Activated T-cell treated with anti-CD3 and anti-CD28 coated beads, Interleukin-2, amount 50 U/mL, for 24 hours (primary cell): ENCODE measurements at regions not wholly inside any gene's neighbourhood (a gene's known extent, or its start where the extent isn't known, plus 50 kb on each side); places are given as distances from the start of the nearest gene placed in this dataset.

Experiments
- DNase-seq: peaks from one replicate; pipeline ENCODE4 v3.0.0-alpha.2; 2020
- H3K27ac Mint-ChIP-seq: 2 replicates; pipeline ENCODE4 v1.8.0; 2020; ENCODE audit warnings: mild to moderate bottlenecking, mixed read lengths
- H3K27me3 Mint-ChIP-seq: 2 replicates; pipeline ENCODE4 v1.8.0; 2020; ENCODE audit warnings: mixed read lengths
- H3K36me3 Mint-ChIP-seq: 2 replicates; pipeline ENCODE4 v1.8.0; 2020; ENCODE audit warnings: low read depth, mixed read lengths
- H3K4me1 Mint-ChIP-seq: 2 replicates; pipeline ENCODE4 v1.8.0; 2020; ENCODE audit warnings: low read depth, mixed read lengths
- H3K4me3 Mint-ChIP-seq: 2 replicates; pipeline ENCODE4 v1.8.0; 2020; ENCODE audit warnings: mild to moderate bottlenecking, moderate library complexity, mixed read lengths
- H3K9me3 Mint-ChIP-seq: 2 replicates; pipeline ENCODE4 v1.8.0; 2020; ENCODE audit warnings: mixed read lengths

GRCh38 chr18:71902482-71902881 lies 641.7 kb downstream of the CBLN2 start:
- no peak for DNase-seq
- H3K9me3 Mint-ChIP-seq = no peaks in the 10 kb centered on the region
- H3K36me3 Mint-ChIP-seq = no peaks in the 10 kb centered on the region
- H3K4me3 Mint-ChIP-seq = no peak overlapping the region
- no peak overlapping the region for H3K27ac Mint-ChIP-seq
- no peaks in the 10 kb centered on the region for H3K27me3 Mint-ChIP-seq
- H3K4me1 Mint-ChIP-seq = no peaks in the 10 kb centered on the region

- DNase-seq = no peak
- peaks cover 6% of the 10 kb centered on the region for H3K9me3 Mint-ChIP-seq
- H3K36me3 Mint-ChIP-seq = no peaks in the 10 kb centered on the region
- no peak overlapping the region for H3K27ac Mint-ChIP-seq
- H3K4me1 Mint-ChIP-seq = no peaks in the 10 kb centered on the region
- H3K4me3 Mint-ChIP-seq = no peak overlapping the region
- H3K27me3 Mint-ChIP-seq = no peaks in the 10 kb centered on the region
Observed at GRCh38 chr18:71899707-71900472, 644.3 kb downstream of the CBLN2 start.

GRCh38 chr18:71899183-71899582 lies 645.0 kb downstream of the CBLN2 start:
- H3K9me3 Mint-ChIP-seq = peaks cover 6% of the 10 kb centered on the region
- H3K27ac Mint-ChIP-seq = no peak overlapping the region
- H3K27me3 Mint-ChIP-seq = no peaks in the 10 kb centered on the region
- H3K4me3 Mint-ChIP-seq = no peak overlapping the region
- DNase-seq = no peak
- H3K36me3 Mint-ChIP-seq = no peaks in the 10 kb centered on the region
- no peaks in the 10 kb centered on the region for H3K4me1 Mint-ChIP-seq

DNA sequence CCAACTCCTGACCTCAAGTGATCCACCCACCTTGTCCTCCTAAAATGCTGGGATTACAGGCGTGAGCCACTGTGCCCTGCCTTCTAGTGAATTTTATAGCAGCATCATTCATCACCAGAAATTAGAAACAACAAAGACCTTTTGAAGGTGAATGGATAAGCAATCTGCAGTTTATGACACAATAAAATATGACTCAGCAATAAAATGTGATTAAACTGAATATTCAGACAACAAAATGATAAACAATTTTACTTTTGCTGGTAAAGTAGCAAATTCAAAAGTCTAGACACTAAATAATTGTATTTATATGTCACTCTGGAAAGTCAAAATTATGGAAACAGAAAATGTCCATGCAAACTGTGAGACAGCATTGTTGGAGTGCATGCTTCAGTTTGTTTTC lies 656.6 kb downstream of the CBLN2 start:
- no peaks in the 10 kb centered on the region for H3K27me3 Mint-ChIP-seq
- no peak for DNase-seq
- no peak overlapping the region for H3K27ac Mint-ChIP-seq
- no peaks in the 10 kb centered on the region for H3K36me3 Mint-ChIP-seq
- H3K4me1 Mint-ChIP-seq = no peaks in the 10 kb centered on the region
- no peaks in the 10 kb centered on the region for H3K9me3 Mint-ChIP-seq
- H3K4me3 Mint-ChIP-seq = no peak overlapping the region

DNA sequence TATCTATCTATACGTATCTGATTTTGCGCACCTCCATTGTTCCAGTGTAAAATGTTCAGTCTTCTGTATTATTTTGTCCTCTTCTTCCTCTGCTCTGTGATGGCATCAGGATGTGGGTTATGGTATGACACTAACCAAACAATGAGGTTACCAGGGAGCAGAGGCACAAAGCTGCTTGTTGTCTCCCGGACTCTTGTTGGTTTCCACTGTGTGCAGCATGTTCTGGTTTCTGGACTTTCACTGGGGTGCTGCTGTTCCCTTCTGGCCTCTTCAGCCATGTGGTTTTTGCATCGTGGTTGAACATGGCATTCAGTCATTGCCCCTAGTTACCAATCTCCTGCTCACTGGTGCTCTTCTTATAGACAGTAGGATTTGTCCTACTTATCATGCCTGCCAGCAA lies 665.9 kb downstream of the CBLN2 start:
- Mint-ChIP-seq H3K4me1 (no peaks in the 10 kb centered on the region), H3K36me3 (no peaks in the 10 kb centered on the region), H3K9me3 (no peaks in the 10 kb centered on the region), H3K27ac (no peak overlapping the region), H3K4me3 (no peak overlapping the region), H3K27me3 (no peaks in the 10 kb centered on the region)
- DNase-seq = no peak

DNA sequence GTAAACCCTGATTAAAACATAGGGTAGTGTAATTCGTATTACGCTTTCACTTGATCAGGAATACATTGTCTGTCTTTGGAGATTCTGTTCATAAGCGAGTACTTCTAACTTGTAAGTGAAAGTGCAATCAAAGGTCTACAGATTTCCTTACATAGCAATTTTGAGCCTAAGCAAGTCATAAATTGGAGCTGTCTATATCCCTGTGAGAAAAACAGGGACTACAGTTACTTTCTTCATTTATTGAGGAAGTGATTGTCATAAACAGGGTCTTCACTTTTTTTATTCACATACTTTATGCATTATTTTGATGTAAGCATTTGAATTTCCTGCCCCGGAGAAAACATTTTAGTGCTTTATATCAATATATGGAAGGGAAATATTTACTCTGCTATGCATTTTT lies 670.4 kb downstream of the CBLN2 start:
- no peaks in the 10 kb centered on the region for H3K9me3 Mint-ChIP-seq
- H3K27me3 Mint-ChIP-seq = no peaks in the 10 kb centered on the region
- DNase-seq = no peak
- H3K4me3 Mint-ChIP-seq = no peak overlapping the region
- H3K36me3 Mint-ChIP-seq = no peaks in the 10 kb centered on the region
- H3K4me1 Mint-ChIP-seq = no peaks in the 10 kb centered on the region
- no peak overlapping the region for H3K27ac Mint-ChIP-seq

- Mint-ChIP-seq H3K27me3 (no peaks in the 10 kb centered on the region), H3K36me3 (no peaks in the 10 kb centered on the region), H3K4me3 (no peak overlapping the region), H3K27ac (no peak overlapping the region), H3K9me3 (peaks cover 2% of the 10 kb centered on the region), H3K4me1 (no peaks in the 10 kb centered on the region)
- DNase-seq = no peak
Observed at GRCh38 chr18:71865888-71866287, 678.3 kb downstream of the CBLN2 start.

GRCh38 chr18:71850602-71851001 lies 693.5 kb downstream of the CBLN2 start:
- DNase-seq = no peak
- H3K4me3 Mint-ChIP-seq = no peak overlapping the region
- no peaks in the 10 kb centered on the region for H3K27me3 Mint-ChIP-seq
- no peaks in the 10 kb centered on the region for H3K4me1 Mint-ChIP-seq
- H3K27ac Mint-ChIP-seq = no peak overlapping the region
- H3K9me3 Mint-ChIP-seq = peaks cover 22% of the 10 kb centered on the region
- H3K36me3 Mint-ChIP-seq = no peaks in the 10 kb centered on the region

GRCh38 chr18:71849407-71849806 lies 694.7 kb downstream of the CBLN2 start:
- no peaks in the 10 kb centered on the region for H3K27me3 Mint-ChIP-seq
- H3K9me3 Mint-ChIP-seq = peaks cover 20% of the 10 kb centered on the region
- DNase-seq = no peak
- H3K4me1 Mint-ChIP-seq = no peaks in the 10 kb centered on the region
- no peak overlapping the region for H3K4me3 Mint-ChIP-seq
- H3K27ac Mint-ChIP-seq = no peak overlapping the region
- no peaks in the 10 kb centered on the region for H3K36me3 Mint-ChIP-seq

DNA sequence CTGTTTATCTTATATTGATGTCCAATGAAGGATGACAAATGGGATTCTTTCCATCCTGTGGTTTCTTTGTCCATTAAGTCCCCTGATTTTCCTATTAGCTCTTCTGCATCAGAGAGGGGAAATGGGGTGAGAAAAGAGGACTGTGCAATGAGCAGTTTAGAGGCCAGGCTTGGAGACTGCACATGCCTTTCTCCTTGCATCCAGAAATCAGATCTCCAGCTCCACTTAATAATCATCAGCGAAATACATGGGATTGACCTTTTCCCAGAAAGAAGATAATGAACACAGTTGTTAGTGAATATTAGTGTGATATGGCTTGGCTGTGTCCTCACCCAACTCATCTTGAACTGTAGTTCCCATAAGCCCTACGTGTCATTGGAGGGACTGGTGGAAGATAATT lies 697.4 kb downstream of the CBLN2 start:
- no peak overlapping the region for H3K4me3 Mint-ChIP-seq
- H3K4me1 Mint-ChIP-seq = no peaks in the 10 kb centered on the region
- no peak overlapping the region for H3K27ac Mint-ChIP-seq
- no peak for DNase-seq
- no peaks in the 10 kb centered on the region for H3K27me3 Mint-ChIP-seq
- H3K9me3 Mint-ChIP-seq = peaks cover 18% of the 10 kb centered on the region
- H3K36me3 Mint-ChIP-seq = no peaks in the 10 kb centered on the region

GRCh38 chr18:71844814-71845213 lies 699.3 kb downstream of the CBLN2 start:
- no peak for DNase-seq
- Mint-ChIP-seq H3K9me3 (peaks cover 16% of the 10 kb centered on the region), H3K36me3 (no peaks in the 10 kb centered on the region), H3K4me3 (no peak overlapping the region), H3K27ac (no peak overlapping the region), H3K4me1 (no peaks in the 10 kb centered on the region), H3K27me3 (no peaks in the 10 kb centered on the region)

GRCh38 chr18:71842666-71843065 lies 701.5 kb downstream of the CBLN2 start:
- H3K36me3 Mint-ChIP-seq = no peaks in the 10 kb centered on the region
- H3K27ac Mint-ChIP-seq = no peak overlapping the region
- H3K4me3 Mint-ChIP-seq = no peak overlapping the region
- no peaks in the 10 kb centered on the region for H3K27me3 Mint-ChIP-seq
- no peak for DNase-seq
- H3K4me1 Mint-ChIP-seq = no peaks in the 10 kb centered on the region
- H3K9me3 Mint-ChIP-seq = peaks cover 5% of the 10 kb centered on the region

- no peaks in the 10 kb centered on the region for H3K27me3 Mint-ChIP-seq
- H3K4me3 Mint-ChIP-seq = no peak overlapping the region
- DNase-seq = no peak
- H3K9me3 Mint-ChIP-seq = peaks cover 2% of the 10 kb centered on the region
- no peak overlapping the region for H3K27ac Mint-ChIP-seq
- H3K4me1 Mint-ChIP-seq = no peaks in the 10 kb centered on the region
- H3K36me3 Mint-ChIP-seq = no peaks in the 10 kb centered on the region
Observed at GRCh38 chr18:71837547-71837946, 706.6 kb downstream of the CBLN2 start.

DNA sequence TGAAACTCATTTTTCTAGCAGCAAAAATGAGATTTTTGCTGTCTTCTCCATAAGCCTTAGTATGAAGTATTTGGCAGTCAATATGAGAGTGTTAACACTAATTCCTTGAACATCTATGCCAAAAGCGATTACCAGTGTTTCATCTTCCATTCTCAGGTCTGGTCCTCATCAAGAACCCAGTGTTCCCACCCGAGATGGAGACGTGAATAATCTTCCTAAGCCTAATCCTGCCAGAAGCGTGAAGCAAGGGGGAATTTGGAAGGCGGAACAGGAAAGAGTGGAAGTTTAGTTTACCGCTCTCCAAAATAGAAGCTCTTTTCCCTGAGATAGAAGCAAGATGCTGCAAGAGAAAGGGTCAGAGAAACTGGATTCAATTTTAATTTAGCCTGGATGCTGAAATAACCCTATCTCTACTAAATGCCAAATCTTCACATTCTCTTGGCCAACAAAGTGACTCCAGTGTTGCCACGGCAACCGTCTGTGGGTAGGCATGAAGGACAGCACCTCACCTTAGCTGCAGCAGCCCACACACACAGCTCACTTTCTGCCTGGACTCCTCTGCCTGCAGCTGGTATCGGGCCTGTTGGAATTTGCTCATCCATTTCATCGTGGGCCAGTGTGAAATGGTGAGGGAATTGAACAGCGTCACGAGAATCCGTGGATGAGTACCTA lies 711.1 kb downstream of the CBLN2 start:
- Mint-ChIP-seq H3K36me3 (no peaks in the 10 kb centered on the region), H3K4me3 (no peak overlapping the region)

GRCh38 chr18:71831039-71831438 lies 713.1 kb downstream of the CBLN2 start:
- DNase-seq = no peak
- Mint-ChIP-seq H3K4me1 (no peaks in the 10 kb centered on the region), H3K4me3 (no peak overlapping the region)

More for the DNA sequence above, 711.1 kb downstream of the CBLN2 start:
- Mint-ChIP-seq H3K27me3 (no peaks in the 10 kb centered on the region), H3K4me1 (no peaks in the 10 kb centered on the region), H3K27ac (no peak overlapping the region), H3K9me3 (peaks cover 2% of the 10 kb centered on the region)
- no peak for DNase-seq

More at GRCh38 chr18:71831039-71831438, 713.1 kb downstream of the CBLN2 start:
- H3K9me3 Mint-ChIP-seq = peaks cover 2% of the 10 kb centered on the region
- H3K36me3 Mint-ChIP-seq = no peaks in the 10 kb centered on the region
- no peaks in the 10 kb centered on the region for H3K27me3 Mint-ChIP-seq
- no peak overlapping the region for H3K27ac Mint-ChIP-seq
